Endothelial cell (in vitro differentiated cells): ENCODE measurements at regions not wholly inside any gene's neighbourhood (a gene's known extent, or its start where the extent isn't known, plus 50 kb on each side); places are given as distances from the start of the nearest gene placed in this dataset.

ENCODE experiments used
- DNase-seq: peaks from one replicate; pipeline ENCODE4 v3.0.0; 2021; ENCODE audit warnings: low spot score
- H3K27ac Mint-ChIP-seq: one replicate; pipeline ENCODE4 v1.8.0; 2021; ENCODE audit warnings: mixed read lengths, inconsistent platforms; ENCODE audit not compliant: unreplicated experiment
- H3K27me3 Mint-ChIP-seq: one replicate; pipeline ENCODE4 v1.8.0; 2021; ENCODE audit warnings: mild to moderate bottlenecking, moderate library complexity, mixed read lengths, inconsistent platforms; ENCODE audit not compliant: unreplicated experiment
- H3K36me3 Mint-ChIP-seq: one replicate; pipeline ENCODE4 v1.8.0; 2021; ENCODE audit warnings: mild to moderate bottlenecking, low read depth, mixed read lengths, inconsistent platforms; ENCODE audit not compliant: unreplicated experiment
- H3K4me1 Mint-ChIP-seq: one replicate; pipeline ENCODE4 v1.8.0; 2021; ENCODE audit warnings: mild to moderate bottlenecking, mixed read lengths, inconsistent platforms; ENCODE audit not compliant: unreplicated experiment
- H3K4me3 Mint-ChIP-seq: one replicate; pipeline ENCODE4 v1.8.0; 2021; ENCODE audit warnings: mild to moderate bottlenecking, mixed read lengths, inconsistent platforms; ENCODE audit not compliant: unreplicated experiment
- H3K9me3 Mint-ChIP-seq: one replicate; pipeline ENCODE4 v1.8.0; 2021; ENCODE audit warnings: mixed read lengths, inconsistent platforms; ENCODE audit not compliant: unreplicated experiment
- TF ChIP-seq, protein P1 (sequence below): fragments of 200-600 bp; sonication (generic); IDR thresholded peaks from one replicate; pipeline ENCODE4 v1.5.0; 2021; ENCODE audit warnings: antibody characterized with exemption; ENCODE audit not compliant: unreplicated experiment

DNA sequence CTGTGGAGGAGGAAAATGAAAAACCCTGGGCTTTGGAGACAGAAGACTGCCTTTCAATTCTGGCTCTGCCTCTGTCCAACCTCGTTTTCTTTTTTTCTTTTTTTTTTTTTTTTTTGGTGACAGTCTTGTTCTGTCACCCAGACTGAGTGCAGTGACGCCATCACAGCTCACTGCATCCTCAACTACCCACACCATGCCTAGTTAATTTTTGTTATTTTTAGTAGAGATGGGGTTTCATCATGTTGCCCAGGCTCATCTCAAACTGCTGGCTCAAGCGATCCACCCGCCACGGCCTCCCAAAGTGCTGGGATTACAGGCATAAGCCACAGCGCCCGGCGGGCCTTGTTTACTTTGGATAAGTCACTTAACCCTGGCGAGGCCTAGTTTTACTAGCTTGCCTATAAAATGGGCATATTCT lies 66.3 kb upstream of the SLC25A26 start:
- H3K4me3 Mint-ChIP-seq = no peak overlapping the region
- no peaks in the 10 kb centered on the region for H3K9me3 Mint-ChIP-seq
- TF ChIP-seq, protein P1, sequence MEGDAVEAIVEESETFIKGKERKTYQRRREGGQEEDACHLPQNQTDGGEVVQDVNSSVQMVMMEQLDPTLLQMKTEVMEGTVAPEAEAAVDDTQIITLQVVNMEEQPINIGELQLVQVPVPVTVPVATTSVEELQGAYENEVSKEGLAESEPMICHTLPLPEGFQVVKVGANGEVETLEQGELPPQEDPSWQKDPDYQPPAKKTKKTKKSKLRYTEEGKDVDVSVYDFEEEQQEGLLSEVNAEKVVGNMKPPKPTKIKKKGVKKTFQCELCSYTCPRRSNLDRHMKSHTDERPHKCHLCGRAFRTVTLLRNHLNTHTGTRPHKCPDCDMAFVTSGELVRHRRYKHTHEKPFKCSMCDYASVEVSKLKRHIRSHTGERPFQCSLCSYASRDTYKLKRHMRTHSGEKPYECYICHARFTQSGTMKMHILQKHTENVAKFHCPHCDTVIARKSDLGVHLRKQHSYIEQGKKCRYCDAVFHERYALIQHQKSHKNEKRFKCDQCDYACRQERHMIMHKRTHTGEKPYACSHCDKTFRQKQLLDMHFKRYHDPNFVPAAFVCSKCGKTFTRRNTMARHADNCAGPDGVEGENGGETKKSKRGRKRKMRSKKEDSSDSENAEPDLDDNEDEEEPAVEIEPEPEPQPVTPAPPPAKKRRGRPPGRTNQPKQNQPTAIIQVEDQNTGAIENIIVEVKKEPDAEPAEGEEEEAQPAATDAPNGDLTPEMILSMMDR = no peak
- peaks cover 5% of the 10 kb centered on the region for H3K4me1 Mint-ChIP-seq
- DNase-seq = no peak
- no peaks in the 10 kb centered on the region for H3K27me3 Mint-ChIP-seq
- no peaks in the 10 kb centered on the region for H3K36me3 Mint-ChIP-seq
- no peak overlapping the region for H3K27ac Mint-ChIP-seq

DNA sequence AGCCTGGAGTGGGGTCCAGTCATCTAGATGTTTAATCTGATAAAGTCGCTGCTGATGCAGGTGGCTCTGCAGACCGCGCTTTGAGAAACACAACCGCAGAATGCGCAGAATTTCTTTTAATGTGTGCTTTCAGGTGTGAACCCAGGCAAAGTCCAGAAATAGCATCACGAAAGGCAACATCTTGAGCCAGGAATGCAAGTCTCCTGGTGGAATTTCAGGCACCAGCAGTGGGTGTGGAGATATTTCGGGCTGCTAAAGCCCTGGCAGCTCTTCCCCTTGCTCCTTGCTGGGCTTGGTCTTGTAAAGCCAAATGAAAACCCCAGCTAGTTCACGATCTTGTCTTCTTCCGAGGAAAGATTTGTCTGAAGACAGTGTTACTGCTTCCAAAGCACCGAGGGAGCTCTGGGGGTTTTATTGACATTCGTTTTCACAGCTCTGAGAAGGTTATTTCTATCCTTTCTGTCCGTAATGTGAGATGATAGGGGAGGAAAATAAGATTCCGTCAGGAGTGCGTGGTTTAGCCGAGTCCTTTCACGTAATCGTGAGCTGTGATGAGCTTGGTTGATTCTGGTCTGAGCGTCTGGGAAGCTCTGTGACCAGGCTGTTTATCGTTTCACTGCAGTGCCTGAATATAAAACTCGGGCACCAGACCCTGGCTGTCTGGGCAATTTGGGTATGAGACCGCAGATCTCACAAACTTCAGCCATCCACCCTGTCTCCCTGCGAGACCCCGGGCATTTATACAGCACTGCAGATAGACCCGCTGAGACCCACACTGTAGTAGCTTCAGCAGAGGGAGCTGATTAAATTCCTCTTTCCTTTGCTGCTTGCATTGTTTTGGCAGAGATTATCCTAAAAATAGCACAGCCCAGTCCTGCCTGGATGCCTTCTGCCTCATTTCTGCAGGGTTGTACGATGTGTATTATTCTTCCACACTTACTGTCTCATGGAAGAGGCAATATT lies 67.0 kb upstream of the SLC25A26 start:
- DNase-seq = no peak
- TF ChIP-seq, protein P1 = no peak
- Mint-ChIP-seq H3K36me3 (no peaks in the 10 kb centered on the region), H3K4me1 (peaks cover 5% of the 10 kb centered on the region), H3K9me3 (no peaks in the 10 kb centered on the region), H3K27me3 (no peaks in the 10 kb centered on the region), H3K4me3 (no peak overlapping the region), H3K27ac (no peak overlapping the region)

DNA sequence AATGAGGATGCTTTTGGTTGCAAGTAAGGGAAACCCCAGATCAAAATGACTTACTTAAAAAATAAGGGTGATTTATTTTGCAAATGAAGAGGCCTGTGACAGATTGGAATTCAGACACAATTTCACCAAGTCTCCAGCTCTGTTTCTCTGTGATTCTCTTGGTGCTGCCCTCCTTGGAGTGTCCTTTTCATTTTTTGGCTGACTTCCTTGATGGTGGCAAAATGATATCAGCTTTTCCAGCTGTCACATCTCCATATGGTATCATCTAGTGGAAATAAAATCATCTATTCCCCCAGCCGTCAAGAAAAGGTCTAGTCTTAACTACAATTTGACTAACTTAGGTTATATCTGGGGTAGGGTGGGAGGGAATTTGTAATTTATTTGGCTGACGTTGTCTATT lies 68.5 kb upstream of the SLC25A26 start:
- TF ChIP-seq, protein P1 = no peak
- no peaks in the 10 kb centered on the region for H3K36me3 Mint-ChIP-seq
- H3K4me3 Mint-ChIP-seq = no peak overlapping the region
- H3K27me3 Mint-ChIP-seq = no peaks in the 10 kb centered on the region
- H3K27ac Mint-ChIP-seq = no peak overlapping the region
- peaks cover 5% of the 10 kb centered on the region for H3K4me1 Mint-ChIP-seq
- no peak for DNase-seq
- no peaks in the 10 kb centered on the region for H3K9me3 Mint-ChIP-seq

DNA sequence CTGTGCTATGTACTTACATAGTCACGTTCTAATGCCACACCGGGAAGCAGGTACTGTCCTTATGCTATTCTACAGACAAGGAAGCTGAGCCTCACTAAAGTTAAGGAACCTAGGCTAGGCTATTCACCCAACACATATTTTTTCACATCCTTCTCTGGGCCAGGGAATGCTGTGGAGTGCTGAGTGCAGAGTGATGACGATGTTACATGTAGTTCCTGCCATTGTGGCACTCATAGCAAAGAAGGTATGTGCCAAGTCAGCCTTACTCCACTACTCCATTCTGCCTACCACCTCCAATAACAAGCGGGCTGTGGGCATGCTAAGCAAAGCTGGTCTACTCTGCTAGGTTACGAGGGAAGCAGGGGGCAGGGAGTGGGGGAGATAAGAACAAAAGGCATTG lies 69.8 kb upstream of the SLC25A26 start:
- Mint-ChIP-seq H3K4me3 (no peak overlapping the region), H3K4me1 (peaks cover 5% of the 10 kb centered on the region), H3K27me3 (no peaks in the 10 kb centered on the region), H3K9me3 (no peaks in the 10 kb centered on the region), H3K27ac (no peak overlapping the region), H3K36me3 (no peaks in the 10 kb centered on the region)
- TF ChIP-seq, protein P1 = no peak
- no peak for DNase-seq

DNA sequence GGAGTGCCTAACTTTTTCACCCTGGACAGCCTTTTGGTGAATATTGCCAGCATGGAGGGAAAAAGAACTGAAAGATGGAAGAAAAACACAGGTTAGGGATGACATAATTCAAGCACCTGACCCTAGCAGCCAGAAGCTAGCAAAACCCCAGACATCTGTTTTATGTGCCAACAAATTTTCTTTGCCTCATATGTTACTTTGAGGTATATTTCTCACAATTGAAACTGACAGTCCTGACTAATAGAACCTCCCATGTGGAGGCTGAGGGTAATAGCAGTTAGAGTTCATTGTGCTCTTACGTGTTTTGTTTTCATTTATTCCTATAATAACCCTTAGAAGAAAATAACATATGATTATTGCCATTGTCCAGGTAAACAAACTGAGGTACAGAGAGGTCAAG lies 71.5 kb upstream of the SLC25A26 start:
- TF ChIP-seq, protein P1 = no peak
- no peaks in the 10 kb centered on the region for H3K36me3 Mint-ChIP-seq
- peaks cover 5% of the 10 kb centered on the region for H3K4me1 Mint-ChIP-seq
- DNase-seq = no peak
- H3K4me3 Mint-ChIP-seq = no peak overlapping the region
- no peak overlapping the region for H3K27ac Mint-ChIP-seq
- H3K9me3 Mint-ChIP-seq = no peaks in the 10 kb centered on the region
- H3K27me3 Mint-ChIP-seq = no peaks in the 10 kb centered on the region
